Suprapubic skin (tissue), 4 donors: ENCODE measurements at regions not wholly inside any gene's neighbourhood (a gene's known extent, or its start where the extent isn't known, plus 50 kb on each side); places are given as distances from the start of the nearest gene placed in this dataset.

Experiments
- DNase-seq, 2 donors: peaks; one replicate each; pipeline ENCODE4 v3.0.0-alpha.2; 2019; ENCODE audit warnings: low spot score in 2 of 2
- H3K27ac ChIP-seq: fragments of 200-600 bp; sonication (generic); one replicate; pipeline ENCODE4 v1.5.1; 2019
- H3K27me3 ChIP-seq: fragments of 200-600 bp; sonication (generic); one replicate; pipeline ENCODE4 v1.5.1; 2019
- H3K36me3 ChIP-seq: fragments of 200-600 bp; sonication (generic); one replicate; pipeline ENCODE4 v1.5.1; 2019
- H3K4me1 ChIP-seq: fragments of 200-600 bp; sonication (generic); one replicate; pipeline ENCODE4 v1.5.1; 2019
- H3K4me3 ChIP-seq: fragments of 200-600 bp; sonication (generic); one replicate; pipeline ENCODE4 v1.5.1; 2019; ENCODE audit warnings: mild to moderate bottlenecking
- H3K9me3 ChIP-seq: fragments of 200-600 bp; sonication (generic); one replicate; pipeline ENCODE4 v1.5.1; 2019
- CTCF ChIP-seq, 2 donors: fragments of 200-600 bp in 1 of 2; fragments of 450-650 bp in 1 of 2; sonication (generic) in 1 of 2; IDR thresholded peaks; one replicate each; pipeline ENCODE4 v1.5.1; 2016 to 2019; ENCODE audit warnings: antibody characterized with exemption in 2 of 2, mild to moderate bottlenecking in 1 of 2, moderate library complexity in 1 of 2
- EP300 ChIP-seq: sonication (generic); formaldehyde crosslinking; IDR thresholded peaks from one replicate; pipeline ENCODE4 v1.6.1; 2017; ENCODE audit warnings: antibody characterized with exemption
- POLR2A ChIP-seq, 2 donors: fragments of 450-650 bp; IDR thresholded peaks; one replicate each; pipeline ENCODE4 v1.6.1; 2017; ENCODE audit warnings: antibody characterized with exemption in 2 of 2, mild to moderate bottlenecking in 2 of 2, moderate library complexity in 2 of 2
- POLR2AphosphoS5 ChIP-seq, 3 donors: sonication (generic); formaldehyde crosslinking; IDR thresholded peaks; one replicate each; pipeline ENCODE4 v1.6.1; 2017; ENCODE audit warnings: antibody characterized with exemption in 3 of 3
- WGBS: methylation state at CpG from one replicate; pipeline ENCODE4 v1.1.5; 2018; 5-methylcytosine and 5-hydroxymethylcytosine counted together

DNA sequence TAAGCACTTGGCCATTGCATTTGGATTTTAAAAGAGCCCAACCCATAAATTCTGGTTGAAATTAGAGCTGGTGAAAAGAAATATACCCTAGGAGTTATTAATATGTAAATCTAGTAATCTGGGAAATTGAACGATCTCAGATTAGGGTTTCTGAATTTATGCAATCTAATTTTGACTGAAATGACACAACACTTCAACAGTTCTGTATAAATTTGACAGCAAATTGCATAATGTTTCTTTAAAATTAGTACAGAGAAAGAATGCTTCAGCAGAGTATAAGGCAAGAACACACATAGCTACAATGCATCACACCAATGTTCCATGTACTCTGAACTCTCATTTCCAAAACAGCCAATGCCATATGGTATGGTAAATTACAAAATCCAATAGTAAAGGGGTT is 201.5 kb upstream of the ITGA4 start:
- Histone ChIP-seq H3K4me1 (no peaks in the 10 kb centered on the region), H3K9me3 (no peaks in the 10 kb centered on the region), H3K27ac (no peak overlapping the region), H3K36me3 (no peaks in the 10 kb centered on the region), H3K27me3 (no peaks in the 10 kb centered on the region), H3K4me3 (no peak overlapping the region)
- no peak for TF ChIP-seq POLR2AphosphoS5 (IDR thresholded peaks at IDR 0.05)
- no peak for TF ChIP-seq EP300
- TF ChIP-seq POLR2A (IDR thresholded peaks at IDR 0.05) = no peak
- no peak for TF ChIP-seq CTCF (IDR thresholded peaks at IDR 0.05)
- no peak for DNase-seq
- 42% methylated on average over 1 of the region's 1 CpG for WGBS

DNA sequence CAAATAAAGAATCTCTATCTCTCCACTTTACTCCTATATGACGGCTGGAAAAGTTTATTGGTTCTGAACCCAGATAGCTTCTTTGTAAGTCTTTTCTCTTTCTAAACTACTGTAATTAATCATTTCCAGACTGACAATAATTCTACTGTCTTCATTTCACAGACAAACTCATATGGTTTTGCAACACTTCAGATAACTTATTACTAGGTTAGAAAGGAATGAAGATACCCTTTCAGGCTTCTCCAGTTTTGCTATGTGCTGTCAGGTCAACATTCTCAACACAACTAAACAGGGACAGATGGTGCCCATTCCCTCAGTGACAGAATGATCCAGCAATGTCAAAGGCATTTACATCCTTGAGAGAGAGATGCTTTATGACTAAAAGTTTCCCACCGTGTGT is 198.5 kb upstream of the ITGA4 start:
- Histone ChIP-seq H3K27me3 (no peaks in the 10 kb centered on the region), H3K4me1 (no peaks in the 10 kb centered on the region), H3K4me3 (no peak overlapping the region), H3K27ac (no peak overlapping the region), H3K9me3 (no peaks in the 10 kb centered on the region), H3K36me3 (no peaks in the 10 kb centered on the region)
- DNase-seq = no peak
- TF ChIP-seq EP300 = no peak
- TF ChIP-seq POLR2AphosphoS5 (IDR thresholded peaks at IDR 0.05) = no peak
- TF ChIP-seq CTCF (IDR thresholded peaks at IDR 0.05) = no peak
- no peak for TF ChIP-seq POLR2A (IDR thresholded peaks at IDR 0.05)
- WGBS = 26% methylated on average over 2 of the region's 2 CpGs

DNA sequence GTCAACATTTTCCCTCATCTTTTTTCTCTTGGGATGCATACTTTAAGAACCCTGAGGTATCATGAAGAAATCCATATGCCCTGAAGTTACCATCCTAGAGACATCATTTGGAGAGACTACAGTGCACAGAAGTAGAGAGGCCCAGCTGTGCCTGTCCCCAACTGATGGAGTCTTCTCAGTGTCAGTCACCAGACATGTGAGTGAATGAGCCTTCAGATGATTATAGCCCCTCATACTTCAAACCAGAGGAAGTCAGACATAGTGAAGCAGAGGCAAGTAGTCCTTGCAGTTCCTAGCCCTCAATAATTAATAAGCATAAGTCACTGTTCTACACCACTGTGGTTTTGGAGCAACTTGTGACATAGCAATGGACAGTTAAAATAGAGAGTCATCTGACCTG is 194.4 kb upstream of the ITGA4 start:
- Histone ChIP-seq H3K36me3 (no peaks in the 10 kb centered on the region), H3K4me1 (no peaks in the 10 kb centered on the region), H3K4me3 (no peak overlapping the region), H3K9me3 (no peaks in the 10 kb centered on the region), H3K27me3 (no peaks in the 10 kb centered on the region), H3K27ac (no peak overlapping the region)
- no peak for DNase-seq
- no peak for TF ChIP-seq POLR2A (IDR thresholded peaks at IDR 0.05)
- TF ChIP-seq EP300 = no peak
- TF ChIP-seq CTCF (IDR thresholded peaks at IDR 0.05) = no peak
- no peak for TF ChIP-seq POLR2AphosphoS5 (IDR thresholded peaks at IDR 0.05)

DNA sequence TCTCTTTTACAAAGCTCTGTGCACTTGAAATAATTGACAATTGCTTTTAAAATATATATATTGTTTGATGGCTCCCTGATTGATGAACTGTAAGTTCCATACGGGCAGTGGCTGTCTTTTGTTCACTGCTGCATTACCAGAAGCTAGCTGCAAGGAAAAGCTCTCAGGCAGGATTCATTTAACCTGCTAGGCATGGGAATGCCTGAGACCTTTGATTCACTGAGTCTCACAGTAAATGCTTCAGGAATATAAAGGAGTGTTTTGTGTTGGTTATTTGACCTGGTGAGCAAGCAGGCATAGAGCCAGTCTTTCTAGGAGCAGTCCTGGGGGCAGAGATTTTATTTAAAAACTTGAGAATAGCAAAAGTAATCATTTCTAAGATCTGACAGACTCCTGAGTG is 193.2 kb upstream of the ITGA4 start:
- no peak for TF ChIP-seq CTCF (IDR thresholded peaks at IDR 0.05)
- TF ChIP-seq EP300 = no peak
- no peak for TF ChIP-seq POLR2A (IDR thresholded peaks at IDR 0.05)
- no peak for TF ChIP-seq POLR2AphosphoS5 (IDR thresholded peaks at IDR 0.05)
- no peaks in the 10 kb centered on the region for H3K4me1 ChIP-seq
- no peaks in the 10 kb centered on the region for H3K36me3 ChIP-seq
- H3K4me3 ChIP-seq = no peak overlapping the region
- H3K9me3 ChIP-seq = no peaks in the 10 kb centered on the region
- 50% methylated on average over 1 of the region's 1 CpG for WGBS
- DNase-seq = no peak
- H3K27me3 ChIP-seq = no peaks in the 10 kb centered on the region
- no peak overlapping the region for H3K27ac ChIP-seq

DNA sequence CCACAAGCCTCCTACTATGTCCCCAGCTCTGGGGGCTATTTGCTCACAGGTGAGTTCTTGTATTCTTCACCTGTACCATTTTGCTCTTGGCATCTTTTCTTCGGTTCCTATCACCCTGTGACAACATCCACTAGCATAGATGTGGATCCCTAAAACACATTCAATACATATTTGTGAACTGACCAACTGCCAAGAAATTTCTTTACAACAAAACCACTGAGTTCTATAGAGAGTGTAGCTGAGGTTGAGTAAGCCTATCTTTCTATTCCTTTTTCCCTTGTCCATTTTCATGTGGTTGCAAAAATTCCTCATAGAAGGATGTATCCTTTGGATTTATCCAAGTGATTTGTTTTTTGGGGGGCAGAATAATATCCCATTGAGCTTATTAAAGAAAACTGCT is 192.7 kb upstream of the ITGA4 start:
- H3K27ac ChIP-seq = no peak overlapping the region
- H3K4me1 ChIP-seq = no peaks in the 10 kb centered on the region
- no peaks in the 10 kb centered on the region for H3K36me3 ChIP-seq
- WGBS = 82% methylated on average over 1 of the region's 1 CpG
- TF ChIP-seq CTCF (IDR thresholded peaks at IDR 0.05) (no peak), EP300 (no peak), POLR2AphosphoS5 (IDR thresholded peaks at IDR 0.05) (no peak), POLR2A (IDR thresholded peaks at IDR 0.05) (no peak)
- no peaks in the 10 kb centered on the region for H3K9me3 ChIP-seq
- H3K27me3 ChIP-seq = no peaks in the 10 kb centered on the region
- H3K4me3 ChIP-seq = no peak overlapping the region
- no peak for DNase-seq
